ENCODE measurements at regions not wholly inside any gene's neighbourhood (a gene's known extent, or its start where the extent isn't known, plus 50 kb on each side); places are given as distances from the start of the nearest gene placed in this dataset.

DNA sequence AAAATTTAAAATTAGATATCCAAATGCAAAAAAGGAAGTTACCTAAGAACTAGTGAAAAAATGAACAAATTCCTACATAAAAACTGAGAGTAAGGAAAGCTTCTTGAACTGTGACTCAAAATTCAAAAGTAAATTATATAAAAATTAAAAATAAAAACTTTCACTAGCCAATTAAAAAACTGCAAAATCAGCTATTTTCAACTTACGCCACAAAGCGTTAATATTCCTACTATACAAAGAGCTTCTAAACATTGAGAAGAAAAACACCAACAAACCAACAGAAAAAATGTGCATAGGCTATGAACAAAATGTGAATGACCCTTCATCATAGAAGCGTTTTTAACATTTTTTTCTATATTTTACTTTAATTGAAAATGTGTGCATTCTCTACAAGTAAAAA, 445.7 kb downstream of the CDH2 start:
- in situ Hi-C loops (cut with MboI) (no loop called here), intact Hi-C loops (cut with micrococcal nuclease; ENCODE audit: unreplicated experiment) (loop anchor here (10.0 kb wide), 1 partner anchor 56 kb away; no protein-coding TSS in a partner anchor)
- DNase-seq (ENCODE audit: low read depth, low spot score) (no peak), ATAC-seq (no peak), FAIRE-seq (no peak)
- RAD21 ChIA-PET (ENCODE audit: unreplicated experiment) = no interaction called here
- Histone ChIP-seq H4K20me1 (ENCODE audit: control insufficient read depth, insufficient read depth) (no peaks in the 10 kb centered on the region), H3K9me3 (replicated peaks; ENCODE audit: control insufficient read depth, insufficient read depth, low read length) (no peaks in the 10 kb centered on the region; the same call in 2 of the 3 replicates), H3K4me3 (no peak overlapping the region), H3K9ac (ENCODE audit: control insufficient read depth, insufficient read depth, low read length) (no peak overlapping the region), H3K27me3 (replicated peaks in 1 of 2; ENCODE audit: control insufficient read depth in 2 of 2, insufficient read depth in 2 of 2, low read length in 1 of 2) (no peaks in the 10 kb centered on the region), H2AFZ (ENCODE audit: control insufficient read depth, low read depth, low read length) (no peak overlapping the region), H3K4me2 (ENCODE audit: control insufficient read depth, insufficient read depth) (no peak overlapping the region), H3K27ac (ENCODE audit: control insufficient read depth, insufficient read depth) (no peak overlapping the region), H3K4me1 (ENCODE audit: control insufficient read depth, insufficient read depth, low read length) (no peaks in the 10 kb centered on the region), H3K36me3 (ENCODE audit: control insufficient read depth in 2 of 2, insufficient read depth in 2 of 2, low read length in 1 of 2) (no peaks in the 10 kb centered on the region), H3K79me2 (ENCODE audit: control insufficient read depth, insufficient read depth, low read length) (no peaks in the 10 kb centered on the region)
- TF ChIP-seq BACH1 (IDR thresholded peaks at IDR 0.05; ENCODE audit: borderline replicate concordance) (no peak), POLR2AphosphoS2 (IDR thresholded peaks at IDR 0.05; ENCODE audit: low read depth, low read length) (no peak), FOXK2 (IDR thresholded peaks at IDR 0.05) (no peak), SMAD1 (IDR thresholded peaks at IDR 0.05; ENCODE audit: low read depth, partially characterized antibody) (no peak)
- CTCF ChIA-PET = interaction anchor here (1.2 kb wide), 1 partner anchor 19 kb away, joined by 5 read pairs; no protein-coding TSS in a partner anchor
- SMC1A ChIA-PET (ENCODE audit: uncharacterized antibody, unreplicated experiment) = no interaction called here
- WGBS (ENCODE audit: insufficient coverage, insufficient replicate concordance, low lambda C conversion rate, missing lambda C conversion rate) = 64% methylated on average over 3 of the region's 3 CpGs
- POLR2A ChIA-PET = no interaction called here
- BruUV-seq (replicated peaks) = no TSS peak

DNA sequence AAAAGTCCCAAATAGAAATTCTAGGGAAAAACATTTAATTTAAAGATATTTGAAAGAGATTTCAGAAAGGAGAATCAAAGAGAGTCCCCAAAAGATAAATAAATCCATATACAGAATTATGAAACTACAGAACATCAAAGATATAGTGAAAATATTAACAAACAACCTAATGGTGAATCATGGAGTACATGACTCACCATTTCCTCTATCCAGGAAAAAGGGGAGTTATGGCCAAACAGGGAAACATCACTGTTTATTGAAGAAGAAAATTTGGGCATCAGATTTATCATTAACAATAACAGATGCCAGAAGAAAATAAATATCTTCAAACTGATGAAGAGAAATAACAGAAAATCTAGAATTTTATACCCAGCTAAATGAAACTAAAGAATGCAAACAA, 448.3 kb downstream of the CDH2 start:
- intact Hi-C loops (cut with micrococcal nuclease; ENCODE audit: unreplicated experiment) = loop anchor here (10.0 kb wide), 1 partner anchor 46 kb away; no protein-coding TSS in a partner anchor
- CTCF ChIA-PET = no interaction called here
- RAD21 ChIA-PET (ENCODE audit: unreplicated experiment) = no interaction called here
- Histone ChIP-seq H4K20me1 (ENCODE audit: control insufficient read depth, insufficient read depth) (no peaks in the 10 kb centered on the region), H3K9me3 (replicated peaks; ENCODE audit: control insufficient read depth, insufficient read depth, low read length) (no peaks in the 10 kb centered on the region; the same call in 2 of the 3 replicates), H3K9ac (ENCODE audit: control insufficient read depth, insufficient read depth, low read length) (no peak overlapping the region), H3K4me1 (ENCODE audit: control insufficient read depth, insufficient read depth, low read length) (no peaks in the 10 kb centered on the region), H3K4me2 (ENCODE audit: control insufficient read depth, insufficient read depth) (no peak overlapping the region), H3K27ac (ENCODE audit: control insufficient read depth, insufficient read depth) (no peak overlapping the region), H3K36me3 (ENCODE audit: control insufficient read depth in 2 of 2, insufficient read depth in 2 of 2, low read length in 1 of 2) (no peaks in the 10 kb centered on the region), H3K27me3 (replicated peaks in 1 of 2; ENCODE audit: control insufficient read depth in 2 of 2, insufficient read depth in 2 of 2, low read length in 1 of 2) (no peaks in the 10 kb centered on the region), H3K79me2 (ENCODE audit: control insufficient read depth, insufficient read depth, low read length) (no peaks in the 10 kb centered on the region), H3K4me3 (no peak overlapping the region), H2AFZ (ENCODE audit: control insufficient read depth, low read depth, low read length) (no peak overlapping the region)
- FAIRE-seq = no peak
- DNase-seq (ENCODE audit: low read depth, low spot score) = no peak
- POLR2A ChIA-PET = no interaction called here
- in situ Hi-C loops (cut with MboI) = no loop called here
- no TSS peak for BruUV-seq (replicated peaks)
- SMC1A ChIA-PET (ENCODE audit: uncharacterized antibody, unreplicated experiment) = no interaction called here
- no peak for TF ChIP-seq SP1 (IDR thresholded peaks at IDR 0.05; ENCODE audit: low read depth, low read length)
- ATAC-seq = no peak

Data from GM12878 (cell line).